HG03196 (cell line): ENCODE measurements at regions not wholly inside any gene's neighbourhood (a gene's known extent, or its start where the extent isn't known, plus 50 kb on each side); places are given as distances from the start of the nearest gene placed in this dataset.

Experiments used
- ATAC-seq: cut with Tn5 transposase; IDR thresholded peaks from one replicate; pipeline ENCODE4 v1.9.1; 2021; ENCODE audit not compliant: unreplicated experiment

GRCh38 chr3:124591699-124592098 is 138.6 kb upstream of the UMPS start:
- no peak for ATAC-seq

DNA sequence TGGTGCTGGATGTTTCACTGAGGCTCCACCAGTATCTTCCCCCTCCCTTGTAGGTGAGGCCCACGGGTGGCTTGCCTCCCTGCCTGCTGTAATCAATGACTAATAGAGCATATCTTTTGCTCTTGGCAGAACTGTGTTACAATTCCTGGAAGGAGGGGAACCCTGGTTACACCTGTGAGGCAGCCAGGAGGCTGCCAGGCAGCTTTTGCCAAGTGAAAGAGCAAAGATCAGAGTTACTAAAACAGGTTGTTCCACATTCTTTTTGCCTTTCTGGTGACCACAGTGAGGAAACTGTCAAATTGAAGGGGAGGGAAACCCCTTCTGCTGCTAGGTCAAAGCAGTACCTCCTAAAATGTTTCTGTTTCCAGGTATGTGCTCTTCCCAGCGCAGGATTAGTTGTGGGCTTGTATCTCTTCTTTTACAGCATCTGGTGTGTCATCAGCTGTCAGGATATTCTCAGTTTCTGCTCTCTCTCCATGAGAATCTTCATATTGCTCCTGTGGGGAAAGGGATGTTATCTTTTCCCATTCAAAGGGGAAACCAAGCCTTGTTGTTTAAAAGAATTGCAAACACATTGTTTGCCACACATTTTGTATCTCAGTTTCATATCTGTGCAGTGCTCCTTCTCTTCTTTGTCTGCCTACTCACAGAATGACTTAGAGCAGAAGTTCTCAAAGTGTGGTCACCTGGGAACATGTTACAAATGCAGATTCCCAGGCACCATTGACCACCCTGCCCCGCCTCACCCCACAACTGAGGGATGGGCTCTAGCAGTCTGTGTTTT is 137.4 kb upstream of the UMPS start:
- ATAC-seq: peak; percentile 56

DNA sequence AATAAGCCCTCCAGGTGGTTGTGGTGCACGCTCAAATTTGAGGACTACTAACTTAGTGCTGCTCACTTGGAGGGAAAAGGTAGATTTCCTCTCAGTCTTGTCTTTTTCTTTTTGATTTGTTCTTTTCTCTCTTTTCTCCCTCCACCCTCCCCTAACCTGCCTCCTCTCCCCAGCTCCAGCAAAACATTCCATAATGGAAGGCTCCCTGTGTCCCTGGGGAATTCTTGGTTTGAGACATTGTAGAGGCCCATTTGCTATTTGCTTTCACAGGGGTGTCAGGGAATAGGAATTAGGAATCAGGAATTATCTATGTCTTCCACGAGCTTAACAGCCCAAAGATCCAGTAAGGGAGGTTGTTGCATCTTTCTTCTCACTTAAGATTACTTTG is 136.8 kb upstream of the UMPS start:
- no peak for ATAC-seq

- no peak for ATAC-seq
These were observed 135.7 kb upstream of the UMPS start for GRCh38 chr3:124594581-124594980.

GRCh38 chr3:124597273-124597672 is 133.0 kb upstream of the UMPS start:
- ATAC-seq: no peak

- ATAC-seq: no peak
These were observed 132.3 kb upstream of the UMPS start for GRCh38 chr3:124597979-124598378.

GRCh38 chr3:124599147-124599765 is 131.0 kb upstream of the UMPS start:
- no peak for ATAC-seq

DNA sequence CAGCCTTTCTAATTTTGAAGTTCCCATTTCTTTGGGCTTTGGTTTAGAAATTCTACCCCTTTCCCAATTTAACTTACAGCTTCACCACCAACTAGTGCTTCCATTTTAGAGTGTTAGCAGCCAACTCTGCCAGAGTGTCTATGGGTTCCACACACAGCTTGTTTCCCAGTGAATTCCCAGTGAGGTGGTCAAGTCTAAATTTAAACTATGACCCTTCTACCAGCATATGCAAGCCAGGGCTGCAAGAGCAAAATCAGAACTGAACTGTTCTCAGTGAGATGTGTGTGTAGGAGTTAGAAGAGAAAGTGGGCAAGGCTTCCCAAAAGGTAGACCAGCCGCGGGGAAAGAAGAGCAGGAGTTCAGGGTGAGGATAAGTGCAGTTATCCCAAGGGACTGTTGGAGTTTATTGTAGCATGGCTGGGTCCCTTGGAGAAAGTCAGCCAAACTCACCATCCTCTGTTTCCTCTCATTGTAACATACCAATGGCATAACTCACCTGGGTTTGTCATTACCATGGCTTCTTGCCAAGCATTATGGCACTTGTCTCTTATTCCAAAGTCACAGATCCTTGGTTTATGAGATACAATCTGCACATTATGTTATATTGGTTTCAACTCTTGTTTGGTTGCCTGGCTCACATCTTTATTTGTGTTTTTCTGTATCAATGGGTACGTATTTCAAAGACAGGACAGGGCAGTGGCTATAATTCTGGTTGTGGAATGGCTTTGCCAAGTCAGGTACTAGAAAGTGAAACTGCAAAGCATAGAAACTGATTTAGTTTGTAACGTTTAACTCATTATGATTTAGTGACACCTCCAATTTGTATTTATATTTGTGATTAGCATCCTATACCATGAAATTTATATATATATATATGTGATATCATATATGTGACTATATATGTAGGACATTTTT is 130.2 kb upstream of the UMPS start:
- no peak for ATAC-seq

- no peak for ATAC-seq
These were observed 129.5 kb upstream of the UMPS start for GRCh38 chr3:124600765-124601164.

GRCh38 chr3:124601190-124601589 is 129.1 kb upstream of the UMPS start:
- no peak for ATAC-seq

DNA sequence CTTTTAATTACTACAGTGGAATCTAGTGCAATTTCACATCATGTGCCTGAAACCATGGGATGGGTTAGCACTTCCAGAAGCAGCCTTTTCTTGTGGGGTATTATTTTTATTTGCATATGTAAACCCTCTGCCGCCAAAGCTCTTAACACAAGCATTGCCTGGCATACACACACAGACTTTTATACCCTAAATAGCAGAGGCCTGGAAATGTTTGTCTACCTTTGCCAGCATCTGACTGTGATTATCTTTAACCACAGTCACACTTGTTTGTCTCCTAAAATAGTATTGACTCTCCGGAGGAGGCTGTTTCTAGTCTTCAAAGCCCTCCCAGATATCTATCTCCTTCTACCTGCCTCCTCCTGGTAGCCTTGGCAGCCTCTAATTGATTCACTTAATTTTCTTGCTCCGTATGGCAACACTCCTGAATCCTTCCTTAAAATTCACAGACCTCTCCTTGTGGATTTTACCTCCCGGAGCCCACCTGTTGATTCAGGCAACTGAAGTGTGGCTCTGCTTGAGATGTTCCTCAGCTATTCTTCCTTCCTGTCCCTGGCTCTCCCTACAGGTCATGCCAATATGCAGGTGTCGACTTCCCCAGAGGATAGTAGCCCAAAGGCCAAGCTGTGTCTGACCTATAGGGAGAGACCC is 127.1 kb upstream of the UMPS start:
- no peak for ATAC-seq

DNA sequence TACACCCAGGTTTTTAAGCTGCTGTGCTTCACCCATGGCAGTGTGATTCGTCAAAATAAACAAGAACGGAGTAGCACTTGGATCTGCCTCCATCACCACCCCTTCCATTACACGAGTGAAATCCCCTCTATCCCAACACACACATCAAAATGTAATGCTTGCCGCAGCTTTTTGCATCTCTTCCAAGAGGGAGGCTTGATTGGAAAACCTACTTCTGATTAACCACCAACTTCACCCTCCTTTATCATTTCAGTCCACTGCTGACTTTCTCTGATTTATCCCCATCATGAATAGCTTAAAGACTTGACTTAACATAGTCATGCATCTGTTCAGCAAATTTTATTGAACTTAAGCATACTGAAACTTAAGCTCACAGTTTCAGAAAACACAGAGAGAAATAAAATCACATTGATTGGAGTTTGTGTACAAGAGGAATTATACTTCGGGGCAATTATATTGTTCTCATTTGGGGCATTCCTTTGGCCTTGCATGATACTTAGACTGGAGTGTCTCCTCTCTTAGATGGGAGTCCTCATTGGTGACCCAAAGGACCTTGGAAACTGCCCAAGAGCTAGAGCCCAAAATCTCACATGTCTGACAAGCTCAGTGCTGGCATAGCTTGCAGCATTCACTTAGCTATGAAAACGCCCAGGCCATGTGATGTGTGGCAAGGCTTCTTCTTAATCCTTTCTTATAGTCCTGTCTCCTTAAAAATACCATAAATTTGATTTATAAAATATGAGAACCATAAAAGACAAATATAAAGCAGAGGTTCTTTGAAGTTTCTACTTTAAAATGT is 124.3 kb upstream of the UMPS start:
- no peak for ATAC-seq

DNA sequence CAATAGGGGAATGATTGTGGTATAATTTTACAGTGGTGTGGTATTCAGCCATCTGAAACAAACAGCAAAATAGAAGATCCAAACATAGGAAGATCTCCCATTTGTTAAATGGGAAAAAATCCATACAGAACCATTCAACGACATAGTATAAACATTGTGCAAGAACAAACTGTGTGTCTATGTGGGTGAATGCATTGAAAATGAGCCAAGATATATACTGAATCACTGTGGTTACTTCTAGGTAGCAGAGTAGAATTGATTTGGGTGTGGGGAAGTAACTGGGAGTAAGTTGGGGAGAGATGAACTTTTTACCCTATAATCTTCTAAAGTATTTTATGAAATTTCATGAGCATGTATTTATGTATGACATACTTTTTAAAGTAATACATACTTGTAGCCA is 123.1 kb upstream of the UMPS start:
- no peak for ATAC-seq

- ATAC-seq: no peak
These were observed 120.8 kb upstream of the UMPS start for GRCh38 chr3:124609402-124609801.

DNA sequence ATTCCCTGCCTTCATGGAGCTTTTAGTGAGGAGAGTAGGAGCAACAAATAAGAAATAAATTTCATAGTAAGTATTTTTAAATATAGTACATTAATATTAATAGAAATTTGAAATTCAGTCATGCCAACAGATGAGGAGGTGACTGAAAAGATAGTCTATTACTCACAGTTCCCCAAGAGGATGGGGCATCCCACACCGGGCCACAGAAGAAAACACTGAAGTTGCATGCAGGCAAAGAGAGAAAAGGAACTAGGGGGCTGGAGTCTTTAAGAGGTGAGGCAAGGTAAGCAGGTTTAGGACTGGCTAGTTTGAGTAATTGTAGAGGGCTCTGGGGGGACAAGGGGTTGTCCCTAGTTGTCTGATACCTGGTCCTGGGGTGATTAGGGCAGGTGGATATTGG is 120.1 kb upstream of the UMPS start:
- ATAC-seq: no peak

- ATAC-seq: no peak
These were observed 118.7 kb upstream of the UMPS start for GRCh38 chr3:124611520-124611919.

DNA sequence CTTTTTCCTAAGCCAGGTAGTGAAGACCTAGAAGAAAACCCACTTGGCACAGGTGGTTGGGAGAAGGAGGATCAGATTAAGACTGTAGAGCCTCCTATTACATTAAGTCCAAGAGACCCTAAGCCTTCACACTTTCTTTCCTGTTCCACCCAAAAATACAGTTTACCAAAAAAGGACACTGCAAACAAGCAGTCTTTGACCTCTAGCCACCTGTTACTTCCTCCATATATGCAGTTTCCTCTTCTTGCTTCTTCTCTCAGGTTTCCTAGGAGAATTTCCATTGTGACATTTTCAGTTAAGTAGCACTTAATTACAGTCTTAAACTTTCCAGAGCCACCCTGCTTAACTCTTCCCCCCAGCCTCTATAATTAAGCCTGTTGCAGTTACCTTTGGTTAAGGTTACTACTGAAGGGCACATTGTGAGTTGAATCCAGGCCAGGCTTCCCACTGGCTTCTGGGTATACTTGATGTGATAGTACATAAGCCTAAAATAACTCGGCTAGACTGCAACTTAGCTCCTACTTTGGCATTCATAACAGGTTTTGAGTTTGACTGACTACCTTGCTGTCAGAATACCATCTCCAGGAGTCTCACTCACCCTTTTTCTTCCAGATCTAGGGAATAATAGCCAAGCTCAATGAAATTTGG is 114.2 kb upstream of the UMPS start:
- no peak for ATAC-seq

- ATAC-seq: no peak
These were observed 113.1 kb upstream of the UMPS start for GRCh38 chr3:124617177-124617576.

DNA sequence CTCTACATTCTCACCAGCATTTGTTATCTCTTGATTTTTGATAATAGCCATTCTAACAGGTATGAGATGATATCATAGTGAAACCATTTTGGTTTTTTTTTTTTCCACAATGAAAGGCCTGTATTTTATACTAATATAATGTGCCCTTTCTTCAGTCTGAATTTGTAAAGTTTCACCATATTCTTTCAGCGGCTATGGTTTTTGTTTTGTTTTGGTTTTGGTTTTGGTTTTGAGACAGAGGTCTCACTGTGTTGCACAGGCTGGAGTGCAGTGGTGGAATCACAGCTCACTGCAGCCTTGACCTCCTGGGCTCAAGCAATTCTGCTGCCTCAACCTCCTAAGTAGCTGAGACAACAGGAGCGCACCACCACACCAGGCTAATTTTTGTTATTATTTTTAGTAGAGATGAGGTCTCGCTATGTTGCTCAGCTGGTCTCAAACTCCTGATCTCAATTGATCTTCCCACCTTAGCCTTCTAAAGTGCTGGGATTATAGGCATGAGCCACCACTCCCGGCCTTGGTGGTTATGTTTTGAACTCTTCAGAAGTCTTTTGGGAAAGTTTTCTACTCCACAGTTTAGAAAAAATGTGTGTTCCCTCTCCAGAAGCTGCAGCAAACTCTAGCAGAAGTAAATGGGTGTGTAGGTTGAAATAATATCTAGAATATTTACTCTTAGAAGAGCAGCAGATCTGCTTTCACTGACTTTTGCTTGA is 110.2 kb upstream of the UMPS start:
- ATAC-seq: peak; percentile 58
